GM20000 (cell line): ENCODE measurements at regions not wholly inside any gene's neighbourhood (a gene's known extent, or its start where the extent isn't known, plus 50 kb on each side); places are given as distances from the start of the nearest gene placed in this dataset.

Experiments used
- DNase-seq: peaks from one replicate; pipeline ENCODE4 v3.0.0; 2012; ENCODE audit warnings: low spot score
- CTCF ChIP-seq: IDR thresholded peaks from 2 replicates; pipeline ENCODE4 v1.5.1; 2012; ENCODE audit warnings: mild to moderate bottlenecking, control low read depth; ENCODE audit errors: extremely low read depth, missing control alignments

- TF ChIP-seq CTCF: no peak
- no peak for DNase-seq
Observed at GRCh38 chr3:95354489-95354888, 1291.6 kb downstream of the NSUN3 start.

GRCh38 chr3:95356764-95357501, 1294.1 kb downstream of the NSUN3 start:
- DNase-seq: no peak
- no peak for TF ChIP-seq CTCF

GRCh38 chr3:95387242-95388021, 1324.6 kb downstream of the NSUN3 start:
- DNase-seq: no peak
- TF ChIP-seq CTCF: no peak

GRCh38 chr3:95389725-95390313, 1327.0 kb downstream of the NSUN3 start:
- no peak for TF ChIP-seq CTCF
- no peak for DNase-seq

- DNase-seq: no peak
Observed at GRCh38 chr3:95394286-95394685, 1331.4 kb downstream of the NSUN3 start.

GRCh38 chr3:95399585-95399984, 1336.7 kb downstream of the NSUN3 start:
- no peak for TF ChIP-seq CTCF
- no peak for DNase-seq

More at GRCh38 chr3:95394286-95394685, 1331.4 kb downstream of the NSUN3 start:
- no peak for TF ChIP-seq CTCF

GRCh38 chr3:95401693-95402092, 1338.8 kb downstream of the NSUN3 start:
- DNase-seq: no peak
- TF ChIP-seq CTCF: no peak
